GM12878 (cell line): ENCODE measurements at regions not wholly inside any gene's neighbourhood (a gene's known extent, or its start where the extent isn't known, plus 50 kb on each side); places are given as distances from the start of the nearest gene placed in this dataset.

ENCODE experiments used
- ATAC-seq: fragments of 200-7000 bp; cut with Tn5 transposase; 3 replicates; pipeline ENCODE4 v1.9.1; 2020; ENCODE audit warnings: mild to moderate bottlenecking, moderate library complexity
- BruUV-seq: library from RNA; stranded (reverse); fragments of 400-500 nt; replicated peaks from 2 replicates; lab custom pipeline; 2021; lab: Mats Ljungman, UMichigan
- CTCF ChIA-PET: fragments of 300-600 bp; sonication (Branson Sonifier 250); formaldehyde crosslinking; extraction: SDS; loops from one replicate; lab custom pipeline; 2021; ENCODE audit warnings: inconsistent platforms; lab: Yijun Ruan, JAX
- POLR2A ChIA-PET: fragments of 350-600 bp; formaldehyde crosslinking; extraction: SDS; loops from one replicate; lab custom pipeline; 2021; ENCODE audit warnings: inconsistent platforms; lab: Charles Lee
- RAD21 ChIA-PET: fragments of 300-600 bp; sonication (Branson Sonifier 250); formaldehyde crosslinking; loops from one replicate; lab custom pipeline; 2023; ENCODE audit warnings: antibody characterized with exemption; ENCODE audit not compliant: unreplicated experiment; lab: Charles Lee
- SMC1A ChIA-PET: fragments of 300-600 bp; sonication (Branson Sonifier 250); formaldehyde crosslinking; loops from one replicate; lab custom pipeline; 2023; ENCODE audit not compliant: unreplicated experiment, uncharacterized antibody; lab: Charles Lee
- DNase-seq: peaks from one replicate; pipeline ENCODE4 v3.0.0-alpha.2; 2011; ENCODE audit warnings: low read depth, low spot score
- FAIRE-seq: peaks from 3 replicates; lab custom pipeline; 2011; peaks lifted over from hg19 to GRCh38; lab: Jason Lieb, UNC
- H2AFZ ChIP-seq: 2 replicates; pipeline ENCODE4 v1.6.0; 2011; ENCODE audit warnings: low read depth, low read length, control low read depth; ENCODE audit not compliant: control insufficient read depth
- H3K27ac ChIP-seq: 2 replicates; pipeline ENCODE4 v1.5.1; 2011; ENCODE audit warnings: control low read depth; ENCODE audit not compliant: control insufficient read depth, insufficient read depth
- H3K27me3 ChIP-seq, 2 experiments: replicated peaks in 1 of 2; 2 replicates each; pipeline versions ENCODE4 v1.6.0 to v1.6.1; 2011; ENCODE audit warnings: low read length in 1 of 2; ENCODE audit not compliant: control insufficient read depth in 2 of 2, insufficient read depth in 2 of 2
- H3K36me3 ChIP-seq, 2 experiments: 2 replicates each; pipeline ENCODE4 v1.5.1; 2011; ENCODE audit warnings: low read length in 1 of 2; ENCODE audit not compliant: control insufficient read depth in 2 of 2, insufficient read depth in 2 of 2
- H3K4me1 ChIP-seq: 2 replicates; pipeline ENCODE4 v1.6.1; 2011; ENCODE audit warnings: mild to moderate bottlenecking, low read length, moderate library complexity, mixed read lengths; ENCODE audit not compliant: control insufficient read depth, insufficient read depth
- H3K4me2 ChIP-seq: 2 replicates; pipeline ENCODE4 v1.6.0; 2011; ENCODE audit warnings: control low read depth; ENCODE audit not compliant: control insufficient read depth, insufficient read depth
- H3K4me3 ChIP-seq: fragments of 200-600 bp; sonication (generic); 2 replicates; pipeline ENCODE4 v1.5.1; 2016
- H3K79me2 ChIP-seq: 2 replicates; pipeline ENCODE4 v1.6.0; 2011; ENCODE audit warnings: low read length; ENCODE audit not compliant: control insufficient read depth, insufficient read depth
- H3K9ac ChIP-seq: 2 replicates; pipeline ENCODE4 v1.8.0; 2011; ENCODE audit warnings: low read length, control low read depth, mixed read lengths; ENCODE audit not compliant: control insufficient read depth, insufficient read depth
- H3K9me3 ChIP-seq: replicated peaks from 3 replicates; pipeline ENCODE4 v1.5.1; 2011; ENCODE audit warnings: mild to moderate bottlenecking, low read length; ENCODE audit not compliant: control insufficient read depth, insufficient read depth
- H4K20me1 ChIP-seq: 2 replicates; pipeline ENCODE4 v1.6.0; 2011; ENCODE audit not compliant: control insufficient read depth, insufficient read depth
- CHD2 ChIP-seq: IDR thresholded peaks from 2 replicates; pipeline ENCODE4 v1.6.1; 2011; ENCODE audit warnings: low read depth, low read length, improper control_type of control experiment, borderline replicate concordance
- CHD4 ChIP-seq: fragments of 200-600 bp; sonication (generic); IDR thresholded peaks from 2 replicates; pipeline ENCODE4 v1.6.1; 2016; ENCODE audit warnings: mild to moderate bottlenecking
- DPF2 ChIP-seq: fragments of 450-650 bp; IDR thresholded peaks from 2 replicates; pipeline ENCODE4 v1.6.1; 2017; ENCODE audit warnings: mild to moderate bottlenecking
- MXI1 ChIP-seq: fragments of 150-350 bp; IDR thresholded peaks from 2 replicates; pipeline ENCODE4 v1.6.1; 2011; ENCODE audit warnings: low read depth, mild to moderate bottlenecking, inconsistent platforms, low read length, improper control_type of control experiment
- POLR2AphosphoS5 ChIP-seq: IDR thresholded peaks from 2 replicates; pipeline ENCODE4 v1.6.1; 2011; ENCODE audit warnings: mild to moderate bottlenecking, low read length, inconsistent platforms
- POU2F2 ChIP-seq: IDR thresholded peaks from 3 replicates; pipeline ENCODE4 v1.6.1; 2011; ENCODE audit warnings: low read depth, mild to moderate bottlenecking, low read length, borderline replicate concordance
- SMC3 ChIP-seq: IDR thresholded peaks from 2 replicates; pipeline ENCODE4 v1.6.1; 2011; ENCODE audit warnings: low read length, improper control_type of control experiment, borderline replicate concordance
- STAT3 ChIP-seq: IDR thresholded peaks from 2 replicates; pipeline ENCODE4 v1.6.1; 2011; ENCODE audit warnings: low read depth, low read length, improper control_type of control experiment
- TCF12 ChIP-seq: IDR thresholded peaks from 2 replicates; pipeline ENCODE4 v1.6.1; 2011; ENCODE audit warnings: low read depth, mild to moderate bottlenecking, low read length
- YBX1 ChIP-seq: fragments of 450-650 bp; IDR thresholded peaks from 2 replicates; pipeline ENCODE4 v1.6.1; 2016; ENCODE audit warnings: antibody characterized with exemption
- ZNF207 ChIP-seq: fragments of 450-650 bp; IDR thresholded peaks from 2 replicates; pipeline ENCODE4 v1.6.1; 2014; ENCODE audit warnings: antibody characterized with exemption, mild to moderate bottlenecking, borderline replicate concordance
- ZNF622 ChIP-seq: fragments of 450-650 bp; IDR thresholded peaks from 2 replicates; pipeline ENCODE4 v1.6.1; 2017; ENCODE audit warnings: mild to moderate bottlenecking, inconsistent platforms
- WGBS: methylation state at CpG from one replicate; pipeline ENCODE4 v1.1.6; 2016; ENCODE audit warnings: low lambda C conversion rate; ENCODE audit not compliant: insufficient replicate concordance, insufficient coverage; ENCODE audit errors: missing lambda C conversion rate; 5-methylcytosine and 5-hydroxymethylcytosine counted together
- in situ Hi-C: fragments of 300-500 bp; cut with MboI; formaldehyde crosslinking; loops from 9 replicates; pipeline ENCODE4 v1.14.3; 2018; ENCODE audit warnings: mixed read lengths
- intact Hi-C: fragments of 100-400 bp; cut with micrococcal nuclease; formaldehyde crosslinking; loops from one replicate; pipeline ENCODE4 v1.14.2; 2022; ENCODE audit not compliant: unreplicated experiment
- TF ChIP-seq, protein P1 (sequence below): fragments of 150-350 bp; IDR thresholded peaks from 2 replicates; pipeline ENCODE4 v1.6.1; 2016; ENCODE audit warnings: low read depth, low read length
- TF ChIP-seq, protein P2 (sequence below): fragments of 450-650 bp; IDR thresholded peaks from 2 replicates; pipeline ENCODE4 v1.6.1; 2018; ENCODE audit warnings: mild to moderate bottlenecking, low read depth, moderate library complexity; ENCODE audit not compliant: partially characterized antibody
- TF ChIP-seq, protein P3 (sequence below): fragments of 450-650 bp; IDR thresholded peaks from 2 replicates; pipeline ENCODE4 v1.6.1; 2014; ENCODE audit warnings: mild to moderate bottlenecking
- TF ChIP-seq, protein P4 (sequence below): IDR thresholded peaks from 2 replicates; pipeline ENCODE4 v1.6.1; 2012; ENCODE audit warnings: low read depth, low read length, improper control_type of control experiment

DNA sequence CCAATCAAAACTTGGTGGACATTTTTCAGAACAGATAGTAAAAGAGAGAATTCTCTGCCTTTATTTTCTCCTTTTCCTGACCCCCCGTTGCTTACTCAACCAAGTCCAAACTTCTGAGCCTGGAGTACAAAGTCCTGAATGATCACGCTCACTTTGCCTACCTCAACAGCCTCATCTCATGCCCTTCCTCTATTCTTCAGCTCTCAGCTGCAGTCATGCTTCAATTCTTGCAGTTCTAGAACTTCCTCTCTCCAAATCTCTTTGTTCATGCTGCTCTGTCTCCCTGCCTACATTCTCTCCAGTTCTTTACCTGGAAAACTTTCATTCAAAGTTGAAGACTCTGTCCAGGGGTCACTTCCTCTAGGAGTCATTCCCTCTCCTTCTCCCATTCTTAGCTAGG, 398.5 kb upstream of the SLC24A2 start:
- FAIRE-seq, result no peak
- Histone ChIP-seq H3K9ac (no peak overlapping the region), H3K9me3 (no peaks in the 10 kb centered on the region), H3K4me3 (no peak overlapping the region), H3K27ac (no peak overlapping the region), H4K20me1 (no peaks in the 10 kb centered on the region), H3K36me3 (no peaks in the 10 kb centered on the region), H3K79me2 (no peaks in the 10 kb centered on the region), H2AFZ (no peak overlapping the region), H3K4me2 (no peak overlapping the region), H3K4me1 (no peaks in the 10 kb centered on the region), H3K27me3 (0 out of 4 replicates have a peak, but pooled peaks cover 0 to 3% of the 10 kb centered on the region in 2 experiments)
- TF ChIP-seq ZNF207 (no peak), POU2F2 (no peak), STAT3 (no peak), CHD4 (no peak), ZNF622 (no peak), YBX1 (no peak), MXI1 (no peak), POLR2AphosphoS5 (no peak), SMC3 (no peak), CHD2 (no peak), TCF12 (no peak), DPF2 (no peak)
- TF ChIP-seq, protein P1, sequence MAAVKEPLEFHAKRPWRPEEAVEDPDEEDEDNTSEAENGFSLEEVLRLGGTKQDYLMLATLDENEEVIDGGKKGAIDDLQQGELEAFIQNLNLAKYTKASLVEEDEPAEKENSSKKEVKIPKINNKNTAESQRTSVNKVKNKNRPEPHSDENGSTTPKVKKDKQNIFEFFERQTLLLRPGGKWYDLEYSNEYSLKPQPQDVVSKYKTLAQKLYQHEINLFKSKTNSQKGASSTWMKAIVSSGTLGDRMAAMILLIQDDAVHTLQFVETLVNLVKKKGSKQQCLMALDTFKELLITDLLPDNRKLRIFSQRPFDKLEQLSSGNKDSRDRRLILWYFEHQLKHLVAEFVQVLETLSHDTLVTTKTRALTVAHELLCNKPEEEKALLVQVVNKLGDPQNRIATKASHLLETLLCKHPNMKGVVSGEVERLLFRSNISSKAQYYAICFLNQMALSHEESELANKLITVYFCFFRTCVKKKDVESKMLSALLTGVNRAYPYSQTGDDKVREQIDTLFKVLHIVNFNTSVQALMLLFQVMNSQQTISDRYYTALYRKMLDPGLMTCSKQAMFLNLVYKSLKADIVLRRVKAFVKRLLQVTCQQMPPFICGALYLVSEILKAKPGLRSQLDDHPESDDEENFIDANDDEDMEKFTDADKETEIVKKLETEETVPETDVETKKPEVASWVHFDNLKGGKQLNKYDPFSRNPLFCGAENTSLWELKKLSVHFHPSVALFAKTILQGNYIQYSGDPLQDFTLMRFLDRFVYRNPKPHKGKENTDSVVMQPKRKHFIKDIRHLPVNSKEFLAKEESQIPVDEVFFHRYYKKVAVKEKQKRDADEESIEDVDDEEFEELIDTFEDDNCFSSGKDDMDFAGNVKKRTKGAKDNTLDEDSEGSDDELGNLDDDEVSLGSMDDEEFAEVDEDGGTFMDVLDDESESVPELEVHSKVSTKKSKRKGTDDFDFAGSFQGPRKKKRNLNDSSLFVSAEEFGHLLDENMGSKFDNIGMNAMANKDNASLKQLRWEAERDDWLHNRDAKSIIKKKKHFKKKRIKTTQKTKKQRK, result no peak
- TF ChIP-seq, protein P2, sequence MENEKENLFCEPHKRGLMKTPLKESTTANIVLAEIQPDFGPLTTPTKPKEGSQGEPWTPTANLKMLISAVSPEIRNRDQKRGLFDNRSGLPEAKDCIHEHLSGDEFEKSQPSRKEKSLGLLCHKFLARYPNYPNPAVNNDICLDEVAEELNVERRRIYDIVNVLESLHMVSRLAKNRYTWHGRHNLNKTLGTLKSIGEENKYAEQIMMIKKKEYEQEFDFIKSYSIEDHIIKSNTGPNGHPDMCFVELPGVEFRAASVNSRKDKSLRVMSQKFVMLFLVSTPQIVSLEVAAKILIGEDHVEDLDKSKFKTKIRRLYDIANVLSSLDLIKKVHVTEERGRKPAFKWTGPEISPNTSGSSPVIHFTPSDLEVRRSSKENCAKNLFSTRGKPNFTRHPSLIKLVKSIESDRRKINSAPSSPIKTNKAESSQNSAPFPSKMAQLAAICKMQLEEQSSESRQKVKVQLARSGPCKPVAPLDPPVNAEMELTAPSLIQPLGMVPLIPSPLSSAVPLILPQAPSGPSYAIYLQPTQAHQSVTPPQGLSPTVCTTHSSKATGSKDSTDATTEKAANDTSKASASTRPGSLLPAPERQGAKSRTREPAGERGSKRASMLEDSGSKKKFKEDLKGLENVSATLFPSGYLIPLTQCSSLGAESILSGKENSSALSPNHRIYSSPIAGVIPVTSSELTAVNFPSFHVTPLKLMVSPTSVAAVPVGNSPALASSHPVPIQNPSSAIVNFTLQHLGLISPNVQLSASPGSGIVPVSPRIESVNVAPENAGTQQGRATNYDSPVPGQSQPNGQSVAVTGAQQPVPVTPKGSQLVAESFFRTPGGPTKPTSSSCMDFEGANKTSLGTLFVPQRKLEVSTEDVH, result no peak
- TF ChIP-seq, protein P3, sequence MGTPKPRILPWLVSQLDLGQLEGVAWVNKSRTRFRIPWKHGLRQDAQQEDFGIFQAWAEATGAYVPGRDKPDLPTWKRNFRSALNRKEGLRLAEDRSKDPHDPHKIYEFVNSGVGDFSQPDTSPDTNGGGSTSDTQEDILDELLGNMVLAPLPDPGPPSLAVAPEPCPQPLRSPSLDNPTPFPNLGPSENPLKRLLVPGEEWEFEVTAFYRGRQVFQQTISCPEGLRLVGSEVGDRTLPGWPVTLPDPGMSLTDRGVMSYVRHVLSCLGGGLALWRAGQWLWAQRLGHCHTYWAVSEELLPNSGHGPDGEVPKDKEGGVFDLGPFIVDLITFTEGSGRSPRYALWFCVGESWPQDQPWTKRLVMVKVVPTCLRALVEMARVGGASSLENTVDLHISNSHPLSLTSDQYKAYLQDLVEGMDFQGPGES, result no peak
- TF ChIP-seq, protein P4, sequence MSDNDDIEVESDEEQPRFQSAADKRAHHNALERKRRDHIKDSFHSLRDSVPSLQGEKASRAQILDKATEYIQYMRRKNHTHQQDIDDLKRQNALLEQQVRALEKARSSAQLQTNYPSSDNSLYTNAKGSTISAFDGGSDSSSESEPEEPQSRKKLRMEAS, result no peak
- in situ Hi-C loops (no loop called here), intact Hi-C loops (no loop called here)
- ATAC-seq, result no peak
- no peak for DNase-seq
- ChIA-PET POLR2A (no interaction called here), CTCF (no interaction called here), RAD21 (interaction anchor here (0.6 kb wide), 1 partner anchor 735 kb away, joined by 3 read pairs; no protein-coding TSS in a partner anchor), SMC1A (no interaction called here)
- 0% methylated on average over 2 of the region's 2 CpGs for WGBS
- no TSS peak for BruUV-seq
